Left ventricle myocardium inferior (tissue), 1 donor: ENCODE measurements at regions not wholly inside any gene's neighbourhood (a gene's known extent, or its start where the extent isn't known, plus 50 kb on each side); places are given as distances from the start of the nearest gene placed in this dataset.

ENCODE experiments used
- DNase-seq: peaks from one replicate; pipeline ENCODE4 v3.0.0-alpha.2; 2020
- H3K27ac ChIP-seq: fragments of 200-600 bp; replicated peaks from 2 replicates; pipeline ENCODE4 v1.8.0; 2021
- H3K27me3 ChIP-seq: fragments of 200-600 bp; 2 replicates; pipeline ENCODE4 v1.8.0; 2021; ENCODE audit warnings: low read depth
- H3K36me3 ChIP-seq: fragments of 200-600 bp; 2 replicates; pipeline ENCODE4 v1.8.0; 2021
- H3K4me1 ChIP-seq: fragments of 200-600 bp; 2 replicates; pipeline ENCODE4 v1.8.0; 2021
- H3K4me3 ChIP-seq: fragments of 200-600 bp; 2 replicates; pipeline ENCODE4 v1.8.0; 2021; ENCODE audit warnings: mild to moderate bottlenecking, moderate library complexity
- H3K9me3 ChIP-seq: fragments of 200-600 bp; replicated peaks from 2 replicates; pipeline ENCODE4 v1.8.0; 2021
- CTCF ChIP-seq: fragments of 200-600 bp; IDR thresholded peaks from 2 replicates; pipeline ENCODE4 v1.8.0; 2021; ENCODE audit warnings: antibody characterized with exemption, mild to moderate bottlenecking, borderline replicate concordance
- intact Hi-C: fragments of 100-400 bp; cut with micrococcal nuclease; formaldehyde crosslinking; loops from one replicate; pipeline ENCODE4 v1.11.0; 2022
- donor health status: DM: no; HTN: yes; CAD: no; lungs with severe emphysema.

GRCh38 chr9:17942498-17942897, 363.6 kb downstream of the SH3GL2 start:
- intact Hi-C loops = no loop called here
- no peaks in the 10 kb centered on the region for H3K27me3 ChIP-seq
- TF ChIP-seq CTCF = no peak
- H3K4me1 ChIP-seq = no peaks in the 10 kb centered on the region
- no peak for DNase-seq
- no peak overlapping the region for H3K4me3 ChIP-seq
- no peaks in the 10 kb centered on the region for H3K36me3 ChIP-seq
- H3K27ac ChIP-seq = no peak overlapping the region
- peaks cover 7% of the 10 kb centered on the region for H3K9me3 ChIP-seq

- no peaks in the 10 kb centered on the region for H3K27me3 ChIP-seq
- H3K36me3 ChIP-seq = no peaks in the 10 kb centered on the region
- H3K4me3 ChIP-seq = no peak overlapping the region
- DNase-seq = no peak
- H3K4me1 ChIP-seq = no peaks in the 10 kb centered on the region
- H3K27ac ChIP-seq = no peak overlapping the region
- intact Hi-C loops = no loop called here
- no peaks in the 10 kb centered on the region for H3K9me3 ChIP-seq
- TF ChIP-seq CTCF = no peak
These were observed 376.5 kb downstream of the SH3GL2 start for GRCh38 chr9:17955409-17955808.

DNA sequence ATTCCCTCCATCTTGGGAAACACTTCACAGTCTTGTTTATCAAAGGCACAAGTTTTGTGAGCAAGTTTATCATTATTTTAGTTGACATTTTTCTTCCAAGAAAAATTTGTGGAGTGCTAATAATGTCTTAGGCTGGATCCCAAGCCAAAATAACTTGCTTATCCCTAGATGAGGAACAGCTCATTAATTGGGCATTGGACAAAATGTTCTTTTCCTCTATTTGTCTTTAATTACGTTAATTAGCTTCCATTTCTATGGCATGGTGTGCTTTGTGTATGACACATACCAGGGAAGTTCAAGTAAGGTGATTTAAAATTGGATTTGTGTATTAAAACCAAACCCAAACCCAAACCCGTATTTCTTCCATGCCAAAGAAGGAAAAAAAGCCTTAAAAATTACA, 379.5 kb downstream of the SH3GL2 start:
- Histone ChIP-seq H3K27me3 (no peaks in the 10 kb centered on the region), H3K4me3 (no peak overlapping the region), H3K36me3 (no peaks in the 10 kb centered on the region), H3K4me1 (peaks cover 10% of the 10 kb centered on the region), H3K9me3 (no peaks in the 10 kb centered on the region), H3K27ac (no peak overlapping the region)
- intact Hi-C loops = no loop called here
- no peak for TF ChIP-seq CTCF
- no peak for DNase-seq

- intact Hi-C loops = no loop called here
- no peak for TF ChIP-seq CTCF
- no peaks in the 10 kb centered on the region for H3K36me3 ChIP-seq
- no peak overlapping the region for H3K4me3 ChIP-seq
- no peak overlapping the region for H3K27ac ChIP-seq
- DNase-seq = peak; percentile 16
- H3K9me3 ChIP-seq = no peaks in the 10 kb centered on the region
- H3K27me3 ChIP-seq = no peaks in the 10 kb centered on the region
- peaks cover 10% of the 10 kb centered on the region for H3K4me1 ChIP-seq
These were observed 383.9 kb downstream of the SH3GL2 start for GRCh38 chr9:17962747-17963146.

GRCh38 chr9:17963498-17963897, 384.6 kb downstream of the SH3GL2 start:
- H3K36me3 ChIP-seq = no peaks in the 10 kb centered on the region
- no peak overlapping the region for H3K27ac ChIP-seq
- H3K4me3 ChIP-seq = no peak overlapping the region
- peaks cover 10% of the 10 kb centered on the region for H3K4me1 ChIP-seq
- H3K27me3 ChIP-seq = no peaks in the 10 kb centered on the region
- no peak for TF ChIP-seq CTCF
- DNase-seq = no peak
- H3K9me3 ChIP-seq = no peaks in the 10 kb centered on the region
- intact Hi-C loops = no loop called here

GRCh38 chr9:17967731-17968130, 388.9 kb downstream of the SH3GL2 start:
- intact Hi-C loops = no loop called here
- peaks cover 5% of the 10 kb centered on the region for H3K4me1 ChIP-seq
- H3K4me3 ChIP-seq = no peak overlapping the region
- no peak for TF ChIP-seq CTCF
- no peak overlapping the region for H3K27ac ChIP-seq
- H3K9me3 ChIP-seq = no peaks in the 10 kb centered on the region
- H3K36me3 ChIP-seq = no peaks in the 10 kb centered on the region
- DNase-seq = no peak
- H3K27me3 ChIP-seq = no peaks in the 10 kb centered on the region
